ENCODE measurements at regions not wholly inside any gene's neighbourhood (a gene's known extent, or its start where the extent isn't known, plus 50 kb on each side); places are given as distances from the start of the nearest gene placed in this dataset.
"Not testable (repeated sequence)": the region's sequence is repeated elsewhere in the genome, so short reads cannot be mapped to it uniquely, and the experiment has no call there.

- DNase-seq = no peak
These were observed 228.5 kb upstream of the NEBL start for GRCh38 chr10:21125471-21126228.

- no peak for DNase-seq
These were observed 225.8 kb upstream of the NEBL start for GRCh38 chr10:21122907-21123306.

GRCh38 chr10:21121822-21122221 is 224.7 kb upstream of the NEBL start:
- DNase-seq = not testable (repeated sequence)

- DNase-seq = no peak
These were observed 217.6 kb upstream of the NEBL start for GRCh38 chr10:21114683-21115082.

- no peak for DNase-seq
These were observed 213.2 kb upstream of the NEBL start for GRCh38 chr10:21110358-21110757.

- DNase-seq = not testable (repeated sequence)
These were observed 209.8 kb upstream of the NEBL start for GRCh38 chr10:21106931-21107330.

GRCh38 chr10:21105331-21105730 is 208.2 kb upstream of the NEBL start:
- not testable (repeated sequence) for DNase-seq

- DNase-seq = no peak
These were observed 203.9 kb upstream of the NEBL start for GRCh38 chr10:21100871-21101514.

- DNase-seq = no peak
These were observed 203.1 kb upstream of the NEBL start for GRCh38 chr10:21100190-21100589.

GRCh38 chr10:21099291-21100062 is 202.4 kb upstream of the NEBL start:
- no peak for DNase-seq

GRCh38 chr10:21097926-21098355 is 200.8 kb upstream of the NEBL start:
- no peak for DNase-seq

GRCh38 chr10:21095494-21096055 is 198.5 kb upstream of the NEBL start:
- no peak for DNase-seq

GRCh38 chr10:21095073-21095472 is 198.0 kb upstream of the NEBL start:
- no peak for DNase-seq

GRCh38 chr10:21092683-21093524 is 195.8 kb upstream of the NEBL start:
- DNase-seq = no peak

- DNase-seq = no peak
These were observed 193.5 kb upstream of the NEBL start for GRCh38 chr10:21090609-21091082.

- no peak for DNase-seq
These were observed 190.4 kb upstream of the NEBL start for GRCh38 chr10:21087476-21087875.

- no peak for DNase-seq
These were observed 187.6 kb upstream of the NEBL start for GRCh38 chr10:21084700-21085099.

GRCh38 chr10:21083861-21084260 is 186.8 kb upstream of the NEBL start:
- no peak for DNase-seq

- DNase-seq = no peak
These were observed 185.1 kb upstream of the NEBL start for GRCh38 chr10:21082206-21082605.

GRCh38 chr10:21080261-21080660 is 183.2 kb upstream of the NEBL start:
- DNase-seq = no peak

- no peak for DNase-seq
These were observed 182.2 kb upstream of the NEBL start for GRCh38 chr10:21079330-21079658.

Data from suppressor macrophage treated with lipopolysaccharide for 1 hour (primary cell).